Colon (tissue), 2 donors: ENCODE measurements at regions not wholly inside any gene's neighbourhood (a gene's known extent, or its start where the extent isn't known, plus 50 kb on each side); places are given as distances from the start of the nearest gene placed in this dataset.

ENCODE experiments used
- FAIRE-seq: peaks from 2 replicates; lab custom pipeline; 2012; peaks lifted over from hg19 to GRCh38; lab: Jason Lieb, UNC
- donor health status: control.
- donor health status: control.

GRCh38 chr5:56587381-56588130 lies 227.8 kb upstream of the MAP3K1 start:
- FAIRE-seq = no peak

GRCh38 chr5:56585999-56586691 lies 229.2 kb upstream of the MAP3K1 start:
- no peak for FAIRE-seq

- FAIRE-seq = no peak
These were observed 229.9 kb upstream of the MAP3K1 start for GRCh38 chr5:56585461-56585860.

DNA sequence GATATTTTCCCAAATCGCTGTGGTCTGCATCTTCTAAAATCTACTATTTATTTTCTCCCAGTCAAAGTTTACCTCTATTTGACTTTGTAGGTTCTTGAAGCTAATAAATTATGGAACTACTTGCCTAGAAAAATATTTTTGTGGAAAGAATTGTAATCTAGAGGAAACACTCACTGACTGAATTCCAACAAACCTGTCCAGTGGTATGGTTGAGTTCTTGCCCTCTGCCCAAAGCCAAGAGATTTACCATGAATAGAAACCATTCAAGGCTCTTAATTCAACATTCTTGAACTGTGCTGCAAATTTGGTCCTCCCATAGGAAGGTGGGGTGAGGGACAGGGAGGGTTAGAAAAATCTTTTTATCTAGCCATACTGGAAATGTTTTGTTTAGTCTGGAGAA lies 233.9 kb upstream of the MAP3K1 start:
- no peak for FAIRE-seq

DNA sequence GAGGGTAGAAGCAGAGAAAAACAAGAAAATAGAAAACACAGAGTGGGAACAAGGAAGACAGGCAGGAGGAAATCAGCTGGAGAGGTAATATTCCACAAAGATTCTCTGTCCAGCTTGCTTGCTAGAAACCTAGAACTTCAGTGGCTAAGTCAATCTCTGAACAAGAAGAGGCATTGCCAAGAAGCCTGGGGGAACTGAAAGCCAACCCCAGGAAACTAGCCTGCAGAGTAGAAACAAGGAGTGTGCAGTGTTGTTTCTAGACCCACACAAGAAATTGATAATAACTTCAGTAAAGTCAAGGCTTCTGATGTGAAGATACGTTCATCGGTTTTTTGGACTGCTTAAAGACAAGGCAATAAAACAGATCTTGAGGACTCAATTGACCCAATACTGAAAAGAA lies 234.5 kb upstream of the MAP3K1 start:
- FAIRE-seq = no peak

- no peak for FAIRE-seq
These were observed 239.5 kb upstream of the MAP3K1 start for GRCh38 chr5:56575821-56576220.

GRCh38 chr5:56574778-56575177 lies 240.6 kb upstream of the MAP3K1 start:
- no peak for FAIRE-seq

- FAIRE-seq = no peak
These were observed 245.8 kb upstream of the MAP3K1 start for GRCh38 chr5:56569566-56569965.

GRCh38 chr5:56569076-56569475 lies 246.3 kb upstream of the MAP3K1 start:
- FAIRE-seq = no peak

- no peak for FAIRE-seq
These were observed 248.1 kb upstream of the MAP3K1 start for GRCh38 chr5:56567278-56567677.

DNA sequence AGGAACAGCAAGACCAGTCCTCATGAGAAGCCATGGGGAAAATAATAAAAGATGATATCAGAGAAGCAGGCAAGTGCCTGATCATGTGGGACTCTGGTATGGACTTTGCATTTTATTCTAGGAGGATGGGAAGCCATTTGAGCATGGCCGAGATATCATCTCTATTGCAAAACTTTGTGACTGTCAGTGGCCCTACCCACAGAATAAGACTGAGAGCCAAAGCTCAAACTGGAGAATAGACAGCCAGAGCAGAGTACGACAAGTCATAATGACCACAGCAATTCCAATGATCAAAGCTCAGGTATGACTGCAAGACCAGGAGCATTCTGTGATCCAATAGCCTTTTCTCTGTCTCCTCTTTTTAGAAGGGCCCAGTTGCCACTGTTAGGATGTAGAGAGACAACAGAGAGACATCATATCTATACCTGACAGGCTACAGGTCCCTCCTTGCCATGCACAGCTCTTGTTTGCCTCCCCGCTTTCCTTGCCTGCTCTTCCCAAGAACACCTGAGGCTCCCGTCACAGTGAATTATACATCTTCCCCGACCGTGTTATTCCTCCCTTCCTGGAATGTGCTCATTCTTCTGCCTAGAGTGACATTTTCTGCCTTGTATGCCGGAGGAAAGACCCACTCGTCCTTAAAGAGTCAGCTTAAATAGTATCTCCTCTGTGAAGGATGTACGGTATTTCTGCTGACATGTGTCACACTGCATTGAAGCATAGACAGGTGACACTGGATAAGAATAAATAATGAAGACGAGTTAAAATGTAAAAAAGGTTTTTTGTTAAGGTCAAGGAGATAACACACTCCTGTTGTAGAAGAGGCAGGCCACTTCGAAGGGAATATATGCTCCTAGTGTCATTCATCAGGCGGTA lies 248.7 kb upstream of the MAP3K1 start:
- FAIRE-seq = no peak

GRCh38 chr5:56565644-56566043 lies 249.7 kb upstream of the MAP3K1 start:
- FAIRE-seq = no peak

DNA sequence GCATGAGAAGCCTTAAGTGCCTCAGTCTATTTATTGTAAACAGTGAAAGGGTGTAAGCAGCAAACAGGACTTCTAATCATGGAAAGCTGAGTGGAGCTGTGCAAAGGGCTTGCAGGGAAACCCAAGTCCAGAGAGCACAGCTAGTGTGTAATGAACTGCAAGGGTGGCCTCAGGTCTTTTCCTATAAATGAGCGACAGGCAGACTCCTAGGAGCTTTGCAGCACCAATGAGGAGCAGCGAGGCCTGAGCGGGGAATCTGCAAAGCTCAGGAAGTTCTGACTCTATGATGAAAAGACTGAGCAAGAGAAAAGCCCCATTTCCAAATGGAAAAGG lies 250.1 kb upstream of the MAP3K1 start:
- no peak for FAIRE-seq

DNA sequence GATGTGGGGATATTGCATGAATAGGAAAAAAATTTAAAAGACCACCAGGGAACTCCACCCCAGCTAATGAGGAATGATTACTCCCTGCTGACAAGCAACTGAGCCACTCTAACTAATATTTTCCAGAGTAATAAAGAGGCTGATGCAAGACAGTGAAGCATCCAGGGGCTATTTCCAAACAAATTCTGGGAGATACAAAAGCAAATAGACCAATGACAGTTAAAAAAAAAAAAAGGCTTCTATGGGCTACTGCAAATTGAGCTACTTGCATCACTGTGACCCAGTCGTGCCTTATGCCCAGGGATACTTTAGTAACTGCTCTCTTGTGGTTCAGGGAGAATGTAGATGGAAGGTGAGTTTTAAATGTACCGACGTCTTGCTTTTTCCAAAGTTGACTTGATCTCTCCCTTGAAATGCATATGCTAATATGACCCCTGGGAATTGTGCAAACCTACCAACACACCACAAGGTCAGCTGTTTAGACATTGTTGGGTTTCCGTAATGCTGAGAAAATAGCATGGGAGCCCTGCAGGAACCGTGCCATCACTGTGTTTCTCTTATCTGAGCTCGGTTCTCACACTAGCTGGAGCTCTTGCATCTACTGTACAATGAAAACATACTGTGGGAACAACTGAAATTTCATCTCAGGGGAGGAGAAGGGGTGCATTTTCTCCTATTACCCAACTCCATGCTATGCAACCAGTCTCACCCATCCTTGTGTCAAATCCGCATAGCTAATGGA lies 250.6 kb upstream of the MAP3K1 start:
- no peak for FAIRE-seq

GRCh38 chr5:56561455-56561854 lies 253.9 kb upstream of the MAP3K1 start:
- no peak for FAIRE-seq

DNA sequence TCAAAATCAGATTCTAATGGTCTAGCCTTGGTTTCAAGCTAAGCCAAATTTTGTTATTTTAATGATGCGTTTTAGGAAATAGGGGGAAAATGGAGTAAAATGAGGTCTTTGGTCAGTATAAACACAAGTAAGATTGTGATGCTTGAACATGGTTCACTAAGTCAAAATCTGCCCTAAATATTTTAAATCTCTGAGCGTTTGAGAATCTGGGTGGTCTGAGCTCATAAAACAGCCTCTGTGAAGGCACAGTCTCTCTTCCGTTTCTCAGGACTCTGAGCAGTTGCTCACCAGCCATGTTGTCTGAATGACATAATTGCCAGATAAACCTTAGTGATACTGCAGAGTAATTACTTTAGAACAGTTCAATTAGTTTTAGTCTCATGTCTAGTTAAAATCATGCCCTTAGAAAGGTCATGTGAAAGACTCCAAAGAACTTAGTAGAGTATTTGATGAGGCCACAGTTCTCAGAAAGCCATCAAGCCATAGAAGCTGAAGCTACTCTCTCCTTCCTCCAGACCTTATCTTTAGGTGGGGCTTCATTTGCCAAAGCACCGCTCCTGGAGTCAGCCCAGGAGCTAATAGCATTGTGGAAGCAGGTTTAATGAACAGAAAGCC lies 257.1 kb upstream of the MAP3K1 start:
- FAIRE-seq = no peak

- FAIRE-seq = no peak
These were observed 258.2 kb upstream of the MAP3K1 start for GRCh38 chr5:56557198-56557597.

- no peak for FAIRE-seq
These were observed 262.6 kb upstream of the MAP3K1 start for GRCh38 chr5:56552612-56553268.

GRCh38 chr5:56550227-56550626 lies 265.1 kb upstream of the MAP3K1 start:
- no peak for FAIRE-seq

- no peak for FAIRE-seq
These were observed 266.1 kb upstream of the MAP3K1 start for GRCh38 chr5:56549096-56549886.

DNA sequence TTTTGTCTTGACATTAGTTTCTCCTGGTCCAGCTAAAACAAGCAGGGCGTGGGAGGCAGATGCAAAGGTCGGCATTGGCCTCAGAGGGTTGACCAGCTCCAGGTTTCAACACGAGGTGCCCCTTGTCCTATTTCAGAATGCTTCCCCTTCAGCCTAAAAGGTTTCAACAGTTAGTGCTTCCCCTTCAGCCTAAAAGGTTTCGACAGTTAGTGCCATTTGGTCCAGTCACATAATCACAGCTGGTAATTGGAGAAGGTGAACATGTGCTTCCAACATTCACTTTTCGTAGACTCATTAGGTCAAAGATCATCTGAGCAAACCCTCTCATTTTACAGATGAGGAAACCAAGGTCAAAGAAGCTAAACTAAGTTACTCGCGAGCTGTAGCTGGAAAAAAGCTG lies 270.3 kb upstream of the MAP3K1 start:
- no peak for FAIRE-seq
